ENCODE measurements at regions not wholly inside any gene's neighbourhood (a gene's known extent, or its start where the extent isn't known, plus 50 kb on each side); places are given as distances from the start of the nearest gene placed in this dataset.
A peak's percentile ranks its signal among the peaks of the same experiment; 100 is the strongest.
"Not testable (repeated sequence)": the region's sequence is repeated elsewhere in the genome, so short reads cannot be mapped to it uniquely, and the experiment has no call there.

DNA sequence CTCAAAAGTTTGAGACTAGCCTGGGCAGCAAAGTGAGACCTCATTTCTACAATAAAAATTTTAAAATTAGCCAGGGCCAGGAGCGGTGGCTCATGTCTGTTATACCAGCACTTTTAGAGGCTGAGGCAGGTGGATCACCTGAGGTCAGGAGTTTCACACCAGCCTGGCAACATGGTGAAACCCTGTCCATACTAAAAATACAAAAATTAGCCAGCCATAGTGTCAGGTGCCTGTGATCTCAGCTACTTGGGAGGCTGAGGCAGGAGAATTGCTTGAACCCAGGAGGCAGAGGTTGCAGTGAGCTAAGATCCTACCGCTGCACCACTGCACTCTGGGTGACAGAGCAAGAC is 85.1 kb upstream of the MAP4 start:
- not testable (repeated sequence) for DNase-seq (ENCODE audit: low spot score)

DNA sequence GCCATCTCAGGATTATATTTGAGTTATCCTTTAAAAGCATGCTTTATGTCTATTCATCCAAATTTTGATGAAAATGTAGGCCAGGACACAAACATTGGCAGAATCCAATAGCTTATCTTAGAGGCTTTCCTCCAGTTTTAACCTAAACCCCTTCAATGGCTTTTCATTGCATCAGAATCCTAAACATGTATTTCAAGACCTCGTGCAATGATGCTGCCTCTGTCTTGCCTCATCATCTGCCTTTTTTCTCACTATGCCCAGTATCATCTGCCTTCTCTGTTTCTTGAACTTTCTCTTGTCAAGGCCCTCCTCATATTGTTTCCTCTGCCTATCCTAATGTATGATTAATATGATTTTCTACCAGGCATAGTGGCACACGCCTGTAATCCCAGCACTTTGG is 76.1 kb upstream of the MAP4 start:
- no peak for DNase-seq (ENCODE audit: low spot score)

DNA sequence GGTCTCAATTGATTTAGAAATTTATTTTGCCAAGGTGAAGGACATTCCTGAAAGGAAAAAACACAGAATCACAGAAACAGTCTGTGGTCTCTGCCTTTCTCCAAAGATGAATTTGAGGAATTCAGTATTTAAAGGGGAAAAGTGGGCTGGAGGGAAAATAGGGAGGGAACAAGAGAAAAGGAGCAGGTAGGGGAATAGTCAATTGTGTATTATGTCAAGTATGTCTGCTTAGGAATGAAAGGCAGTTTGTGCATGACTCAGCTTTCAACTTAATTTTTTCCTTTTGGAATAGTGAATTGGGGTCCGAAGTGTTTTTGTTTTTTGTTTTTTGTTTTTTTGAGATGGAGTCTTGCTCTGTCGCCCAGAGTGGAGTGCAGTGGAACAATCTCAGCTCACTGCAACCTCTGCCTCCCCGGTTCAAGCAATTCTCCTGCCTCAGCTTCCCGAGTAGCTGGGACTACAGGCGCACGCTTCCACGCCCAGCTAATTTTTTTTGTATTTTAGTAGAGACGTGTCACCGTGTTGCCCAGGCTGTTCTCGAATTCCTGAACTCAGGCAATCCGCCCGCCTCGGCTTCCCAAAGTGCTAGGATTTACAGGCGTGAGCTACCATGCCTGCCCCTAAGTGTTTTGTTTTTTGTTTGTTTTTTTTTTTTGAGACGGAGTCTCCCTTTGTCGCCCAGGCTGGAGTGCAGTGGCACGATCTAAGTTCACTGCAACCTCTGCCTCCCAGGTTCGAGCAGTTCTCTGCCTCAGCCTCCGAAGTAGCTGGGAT is 74.1 kb upstream of the MAP4 start:
- no peak for DNase-seq (ENCODE audit: low spot score)

DNA sequence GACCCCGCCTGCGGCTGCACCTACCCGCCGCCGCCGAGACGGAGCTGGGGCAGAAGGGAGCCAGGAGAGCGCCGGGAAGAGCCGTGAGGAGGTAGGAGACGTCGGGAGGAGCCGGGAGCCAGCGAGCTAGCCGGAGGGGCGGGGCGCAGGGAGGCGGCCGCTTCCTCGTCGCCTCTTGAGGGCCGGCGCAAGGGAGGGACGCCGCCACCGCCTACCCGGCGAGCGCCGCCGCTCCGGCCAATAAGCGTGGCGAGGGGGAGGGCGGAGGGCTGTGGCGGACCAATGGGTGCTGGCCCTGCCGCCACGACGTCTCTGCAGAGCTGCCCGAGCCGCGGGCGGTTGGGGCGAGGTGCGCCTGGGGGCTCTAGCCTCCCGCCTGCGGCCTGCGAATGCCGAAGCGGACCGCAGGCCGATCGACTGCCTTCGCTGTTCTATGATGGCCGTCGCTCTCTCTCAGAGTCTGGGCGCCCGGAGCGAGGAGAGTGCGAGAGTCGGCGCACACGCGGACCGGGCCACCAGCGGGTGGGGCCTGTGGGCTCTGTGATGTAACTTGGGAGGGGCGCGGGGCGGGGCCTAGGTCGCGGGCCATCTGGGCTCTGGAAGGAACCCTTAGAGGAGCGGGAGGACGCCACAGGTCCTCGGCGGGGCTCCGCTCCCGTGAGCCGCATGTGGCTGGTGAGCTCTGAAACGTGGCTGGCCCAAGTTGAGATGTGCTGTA is 72.7 kb upstream of the MAP4 start:
- DNase-seq (ENCODE audit: low spot score): peak; percentile 99

DNA sequence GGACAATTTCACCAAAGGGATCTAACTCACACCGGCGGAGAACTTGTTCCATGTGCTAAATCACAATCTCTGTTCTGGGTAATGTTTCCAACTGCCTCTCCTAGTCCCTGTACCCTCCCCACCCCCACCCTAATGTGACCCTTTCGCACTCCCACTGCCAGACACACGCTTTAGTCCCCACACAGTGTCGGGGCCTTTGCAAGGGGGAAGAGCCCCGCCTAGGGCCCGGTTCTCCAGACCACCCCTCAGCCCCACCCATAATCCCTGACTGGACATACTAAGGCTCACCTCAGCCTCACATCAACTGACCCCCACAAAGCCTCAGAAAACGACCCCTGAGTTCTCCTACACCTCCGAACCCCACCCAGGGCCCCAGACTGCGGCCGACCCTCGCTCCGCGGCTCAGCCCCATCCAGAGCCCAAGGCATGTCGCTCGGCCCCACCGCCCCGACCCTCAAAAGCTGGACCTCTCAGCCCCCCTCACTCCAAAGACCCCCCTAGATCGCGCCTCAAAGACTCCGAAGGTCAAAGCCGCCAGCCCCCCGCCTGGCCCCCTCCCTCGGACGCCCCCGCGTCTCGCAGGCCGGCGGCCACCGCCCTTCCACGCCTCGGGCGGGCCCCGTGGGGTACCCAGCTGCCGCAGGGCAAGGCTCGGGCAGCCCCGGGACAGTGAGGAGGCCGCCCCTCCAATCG is 72.0 kb upstream of the MAP4 start:
- DNase-seq (ENCODE audit: low spot score): no peak

DNA sequence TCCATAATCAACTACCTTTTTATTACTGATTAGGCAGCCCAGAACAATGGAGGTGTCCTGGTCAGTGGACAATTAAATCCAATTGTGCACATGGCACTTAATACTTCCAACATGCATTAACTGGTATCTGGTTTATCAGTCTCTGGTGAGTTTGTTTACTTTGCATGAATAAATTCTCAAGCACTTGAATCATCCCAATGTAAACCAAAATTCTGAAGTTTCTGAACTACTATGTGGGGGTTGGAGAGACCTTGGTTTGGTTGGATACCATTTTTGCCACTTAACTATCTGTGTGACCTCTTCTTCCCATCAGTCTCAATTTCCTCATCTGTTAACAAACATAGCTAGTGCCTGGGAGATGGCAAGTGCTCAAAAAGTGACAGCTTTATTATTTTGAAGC is 70.5 kb upstream of the MAP4 start:
- no peak for DNase-seq (ENCODE audit: low spot score)

DNA sequence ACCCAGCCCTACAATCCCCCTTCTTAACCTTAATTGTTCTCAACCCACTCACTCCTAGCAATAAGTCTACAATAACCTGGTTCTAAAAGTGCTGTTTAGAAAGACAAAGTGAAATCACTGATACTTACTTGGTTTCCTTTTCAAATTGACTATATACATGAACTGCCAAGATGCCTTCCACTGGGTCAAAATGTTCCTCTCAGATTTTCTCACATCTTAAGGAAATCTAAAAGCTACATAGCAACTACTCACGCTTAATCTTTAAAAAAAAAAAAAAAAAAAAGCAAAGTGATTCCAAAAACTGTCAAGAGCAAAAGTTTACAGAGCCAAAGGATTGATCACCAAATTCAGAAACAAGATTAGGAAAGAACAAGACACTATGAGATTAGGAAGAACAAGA is 68.7 kb upstream of the MAP4 start:
- no peak for DNase-seq (ENCODE audit: low spot score)

DNA sequence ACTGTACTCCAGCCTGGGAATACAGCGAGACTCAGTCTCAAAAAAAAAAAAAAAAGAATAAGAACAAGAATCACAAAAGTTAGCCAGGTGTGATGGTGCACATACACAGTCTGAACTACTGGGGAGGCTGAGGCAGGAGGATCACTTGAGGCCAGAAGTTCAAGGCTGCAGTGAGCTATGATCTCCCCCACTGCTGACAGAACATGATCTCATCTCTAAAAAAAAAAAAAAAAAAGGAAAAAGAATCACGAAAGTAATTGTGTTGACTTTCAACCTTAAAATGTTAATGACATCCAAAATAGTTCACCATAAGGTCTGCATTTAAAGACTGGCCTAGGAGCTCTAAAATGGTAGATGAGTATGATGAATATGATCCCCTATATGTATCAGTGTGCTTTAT is 68.0 kb upstream of the MAP4 start:
- no peak for DNase-seq (ENCODE audit: low spot score)

DNA sequence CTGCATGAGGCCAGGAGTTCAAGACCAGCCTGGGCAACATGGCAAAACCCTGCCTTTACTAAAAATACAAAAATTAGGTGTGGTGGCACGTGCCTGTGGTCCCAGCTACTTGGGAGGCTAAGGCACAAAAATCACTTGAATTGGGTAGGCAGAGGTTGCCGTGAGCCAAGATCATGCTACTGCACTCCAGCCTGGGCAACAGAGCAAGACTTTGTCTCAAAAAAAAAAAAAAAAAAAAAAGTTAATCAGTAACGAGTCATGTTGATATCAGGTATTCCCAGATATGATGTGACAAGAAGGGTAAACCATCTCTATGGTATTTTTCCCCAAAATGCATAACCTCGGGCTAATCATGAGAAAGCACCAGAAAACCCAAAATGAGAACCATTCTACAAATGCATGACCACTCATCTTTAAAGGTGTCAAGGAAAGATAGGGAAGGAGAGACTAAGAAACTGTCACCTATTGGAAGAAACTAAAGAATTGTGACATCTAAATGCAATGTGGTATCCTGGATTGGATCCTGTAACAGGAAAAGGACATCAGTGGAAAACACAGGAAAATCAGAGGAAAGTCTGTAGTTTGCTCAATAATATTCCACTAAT is 66.5 kb upstream of the MAP4 start:
- no peak for DNase-seq (ENCODE audit: low spot score)

DNA sequence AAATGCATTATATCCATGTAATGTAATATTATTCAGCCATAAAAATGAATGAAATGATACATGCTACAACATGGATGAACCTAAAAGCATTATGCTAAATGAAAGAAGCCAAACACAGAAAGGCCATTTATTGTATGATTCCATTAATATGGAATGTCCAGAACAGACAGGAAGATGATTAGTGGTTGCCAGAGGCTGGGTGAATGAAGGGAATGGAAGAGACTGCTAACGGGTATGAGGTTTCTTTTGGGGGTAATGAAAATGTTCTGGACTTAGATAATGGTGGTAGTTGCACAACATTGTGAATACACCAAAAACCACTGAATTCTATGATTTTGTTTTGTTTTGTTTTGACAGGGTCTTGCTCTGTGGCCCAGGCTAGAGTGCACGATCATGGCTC is 61.6 kb upstream of the MAP4 start:
- no peak for DNase-seq (ENCODE audit: low spot score)

DNA sequence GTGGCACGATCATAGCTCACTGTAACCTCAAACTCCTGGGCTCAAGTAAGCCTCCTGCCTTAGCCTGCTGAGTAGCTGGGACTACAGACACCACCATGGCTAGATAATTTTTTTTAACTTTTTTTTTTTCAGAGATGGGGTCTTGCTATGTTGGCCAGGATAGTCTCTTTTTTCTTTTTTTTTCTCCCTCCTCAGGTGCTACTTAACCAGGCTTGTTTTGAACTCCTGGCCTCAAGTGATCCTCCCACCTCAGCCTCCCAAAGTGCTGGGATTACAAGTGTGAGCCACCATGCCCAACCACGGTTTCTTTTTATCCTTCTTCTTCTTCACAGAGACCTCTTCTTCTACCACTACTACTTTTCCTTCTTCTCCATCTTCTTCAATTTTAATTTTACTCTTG is 53.8 kb upstream of the MAP4 start:
- no peak for DNase-seq (ENCODE audit: low spot score)

DNA sequence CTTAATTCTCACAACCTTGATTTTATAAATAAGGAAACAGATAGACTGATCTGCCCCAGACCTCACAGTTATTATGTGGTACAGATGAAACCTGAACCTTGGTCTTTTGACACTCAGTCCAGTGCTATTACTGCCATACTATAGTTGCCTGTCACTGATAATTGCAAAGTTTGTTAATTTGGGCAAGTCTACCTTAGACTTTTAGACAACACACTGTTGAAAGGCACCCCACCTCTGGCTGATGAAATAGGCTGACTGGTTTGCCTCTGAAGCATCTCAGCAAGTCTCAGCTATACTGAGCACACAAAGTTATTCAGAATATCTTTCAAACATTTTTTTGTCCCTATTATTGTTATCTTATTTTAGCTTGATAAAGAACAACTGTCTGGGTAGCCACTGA is 53.1 kb upstream of the MAP4 start:
- no peak for DNase-seq (ENCODE audit: low spot score)

DNA sequence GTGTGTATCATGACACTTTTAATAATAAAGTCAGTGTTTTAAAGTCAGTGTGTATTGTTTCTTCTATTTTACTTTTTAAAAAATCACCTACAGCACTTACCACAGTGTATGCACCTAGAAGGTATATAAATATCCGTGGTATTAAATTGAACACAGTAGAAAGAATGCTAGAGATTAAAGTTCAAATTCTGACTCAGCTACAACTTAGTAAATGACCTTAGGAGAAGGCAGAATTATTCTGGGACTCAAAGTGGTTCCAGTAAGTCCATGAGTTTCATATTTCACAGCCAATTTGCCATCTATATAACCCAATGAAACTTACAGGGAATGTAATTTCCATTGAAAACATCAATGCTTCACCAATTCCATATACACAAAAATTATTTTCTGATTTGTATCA is 52.7 kb upstream of the MAP4 start:
- DNase-seq (ENCODE audit: low spot score): no peak

DNA sequence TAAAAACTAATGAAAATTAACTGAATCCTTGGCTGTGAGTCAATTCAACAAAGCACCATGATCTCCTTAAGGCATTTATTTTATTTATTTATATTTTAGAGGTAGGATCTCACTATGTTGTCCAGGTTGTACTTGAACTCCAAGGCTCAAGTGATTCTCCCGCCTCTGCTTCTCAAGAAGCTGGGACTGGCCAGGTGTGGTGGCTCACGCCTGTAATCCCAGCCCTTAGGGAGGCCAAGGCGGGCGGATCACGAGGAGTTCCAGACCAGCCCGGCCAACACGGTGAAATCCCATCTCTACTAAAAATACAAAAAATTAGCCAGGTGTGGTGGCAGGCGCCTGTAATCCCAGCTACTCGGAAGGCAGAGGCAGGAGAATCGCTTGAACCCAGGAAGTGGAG is 52.1 kb upstream of the MAP4 start:
- not testable (repeated sequence) for DNase-seq (ENCODE audit: low spot score)

DNA sequence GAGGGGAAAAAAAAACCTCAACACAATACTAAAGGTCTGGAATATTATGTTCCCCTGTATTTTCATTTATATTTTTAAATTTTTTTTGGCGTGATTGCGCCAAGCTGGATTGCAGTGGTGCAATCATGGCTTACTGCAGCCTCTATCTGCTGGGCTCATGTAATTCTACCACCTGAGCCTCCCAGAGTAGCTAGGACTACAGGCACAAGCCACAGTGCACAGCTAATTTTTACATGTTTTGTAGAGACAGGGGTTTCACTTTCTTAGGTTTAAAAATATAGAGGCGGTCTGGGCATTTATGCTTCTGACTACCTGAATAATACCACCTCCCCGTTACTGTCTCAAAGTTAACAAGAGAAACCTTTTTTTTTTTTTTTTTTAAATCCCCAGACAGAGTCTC is 51.1 kb upstream of the MAP4 start:
- DNase-seq (ENCODE audit: low spot score): no peak
